ENCODE measurements at regions not wholly inside any gene's neighbourhood (a gene's known extent, or its start where the extent isn't known, plus 50 kb on each side); places are given as distances from the start of the nearest gene placed in this dataset.

DNA sequence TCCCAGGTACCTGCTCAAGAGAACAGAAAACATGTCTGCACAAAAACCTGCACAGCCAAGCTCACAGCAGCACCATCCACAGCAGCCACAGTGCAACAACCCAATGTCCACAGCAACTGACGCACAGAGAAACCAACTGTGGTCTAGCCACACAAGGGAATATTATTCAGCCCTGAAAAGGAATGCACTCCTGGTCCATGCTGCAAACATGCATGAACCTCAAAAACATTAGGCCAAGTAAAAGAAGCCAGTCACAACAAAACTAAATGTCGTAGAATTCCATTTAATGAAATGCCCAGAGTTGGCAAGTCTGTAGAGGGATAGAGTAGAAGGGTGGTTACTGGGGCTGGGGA lies 60.6 kb downstream of the MYEOV start:
- no CpG with 5 or more reads among the region's 2 CpGs for whole genome bisulfite sequencing, 2 experiments (ENCODE audit: extremely low coverage in 2 of 2, insufficient read length in 1 of 2)
- dilution Hi-C loops (cut with HindIII; ENCODE audit: low sequenced_read_pairs, unreplicated experiment) (no loop called here), in situ Hi-C loops (cut with MboI; ENCODE audit: low sequenced_read_pairs) (no loop called here), intact Hi-C loops (cut with micrococcal nuclease) (loop anchor here (5.0 kb wide), 1 partner anchor 288 kb away; the partner anchor contains the start of gene CCND1)
- Histone ChIP-seq H3K9ac (ENCODE audit: low read depth, low read length) (no peak overlapping the region), H2AK9ac (replicated peaks; ENCODE audit: low read depth, low read length, poor library complexity) (no peak overlapping the region), H4K91ac (ENCODE audit: insufficient read depth, low read depth, low read length) (peak overlapping the region; percentile 62; the same call in 1 of the 2 replicates), H3K4ac (ENCODE audit: low read depth, low read length) (peak overlapping the region; percentile 98; the same call in 1 of the 2 replicates), H2AK5ac (ENCODE audit: low read depth, low read length) (peak overlapping the region; percentile 100), H3K79me1 (ENCODE audit: low read depth in 1 of 2, low read length in 2 of 2) (peaks cover 5 to 25% of the 10 kb centered on the region in 2 experiments; a peak in 2 of 4 replicates), H2AFZ (replicated peaks; ENCODE audit: low read length, poor library complexity) (no peak overlapping the region), H3K4me2 (ENCODE audit: low read depth, low read length) (no peak overlapping the region), H3K36me3 (ENCODE audit: control insufficient read depth, insufficient read depth, low read length) (no peaks in the 10 kb centered on the region), H3K14ac (replicated peaks; ENCODE audit: low read depth, low read length) (0 out of 2 replicates have a peak overlapping the region, but pooled peaks have one; percentile 31), H3K27ac (ENCODE audit: insufficient read depth, low read length) (no peak overlapping the region), H3K56ac (ENCODE audit: extremely low read depth, insufficient read depth, low read length) (no peak overlapping the region), H2BK15ac (ENCODE audit: low read depth, low read length) (0 out of 3 replicates have a peak overlapping the region, but pooled peaks have one; percentile 53), H3K4me1 (ENCODE audit: control insufficient read depth, insufficient read depth, low read length) (peaks cover 16% of the 10 kb centered on the region), H3K23ac (ENCODE audit: low read depth, low read length) (no peak overlapping the region), H3K9me3 (ENCODE audit: control insufficient read depth, insufficient read depth, low read length) (no peaks in the 10 kb centered on the region), H2BK20ac (ENCODE audit: low read depth, low read length) (peak overlapping the region; percentile 99; the same call in 1 of the 2 replicates), H3K27me3 (ENCODE audit: control insufficient read depth, insufficient read depth, low read length) (no peaks in the 10 kb centered on the region), H4K8ac (ENCODE audit: low read depth in 2 of 2, low read length in 2 of 2) (peak overlapping the region in 1 of 2 experiments; percentile 84; a peak in 1 of 4 replicates), H2BK120ac (ENCODE audit: low read depth, low read length) (peak overlapping the region; percentile 99), H3K4me3 (ENCODE audit: insufficient read depth, low read depth, low read length) (no peak overlapping the region), H4K20me1 (ENCODE audit: insufficient read depth, low read length) (no peaks in the 10 kb centered on the region), H3K9me1 (ENCODE audit: insufficient read depth, low read length) (peaks cover 16% of the 10 kb centered on the region), H4K5ac (ENCODE audit: low read depth, low read length) (no peak overlapping the region), H2BK5ac (ENCODE audit: low read depth, low read length, poor library complexity, severe bottlenecking) (no peak overlapping the region), H3K18ac (ENCODE audit: low read depth, low read length) (no peak overlapping the region)
- no peak for DNase-seq
- no peak for ATAC-seq (ENCODE audit: low read depth)
- BruUV-seq (replicated peaks) = no TSS peak
- TF ChIP-seq SMC3 (IDR thresholded peaks at IDR 0.05; ENCODE audit: low read depth, low read length) = no peak
- TF ChIP-seq RAD21 (IDR thresholded peaks at IDR 0.05; ENCODE audit: low read length) = no peak
- TF ChIP-seq NFE2L2 (IDR thresholded peaks at IDR 0.05; ENCODE audit: low read depth, low read length) = no peak
- TF ChIP-seq FOS (IDR thresholded peaks at IDR 0.05; ENCODE audit: low read depth, low read length) = no peak
- no peak for TF ChIP-seq CEBPB (IDR thresholded peaks at IDR 0.05; ENCODE audit: low read depth, low read length)
- TF ChIP-seq MAFK (IDR thresholded peaks at IDR 0.05; ENCODE audit: low read depth, low read length) = no peak
- TF ChIP-seq, protein P1, sequence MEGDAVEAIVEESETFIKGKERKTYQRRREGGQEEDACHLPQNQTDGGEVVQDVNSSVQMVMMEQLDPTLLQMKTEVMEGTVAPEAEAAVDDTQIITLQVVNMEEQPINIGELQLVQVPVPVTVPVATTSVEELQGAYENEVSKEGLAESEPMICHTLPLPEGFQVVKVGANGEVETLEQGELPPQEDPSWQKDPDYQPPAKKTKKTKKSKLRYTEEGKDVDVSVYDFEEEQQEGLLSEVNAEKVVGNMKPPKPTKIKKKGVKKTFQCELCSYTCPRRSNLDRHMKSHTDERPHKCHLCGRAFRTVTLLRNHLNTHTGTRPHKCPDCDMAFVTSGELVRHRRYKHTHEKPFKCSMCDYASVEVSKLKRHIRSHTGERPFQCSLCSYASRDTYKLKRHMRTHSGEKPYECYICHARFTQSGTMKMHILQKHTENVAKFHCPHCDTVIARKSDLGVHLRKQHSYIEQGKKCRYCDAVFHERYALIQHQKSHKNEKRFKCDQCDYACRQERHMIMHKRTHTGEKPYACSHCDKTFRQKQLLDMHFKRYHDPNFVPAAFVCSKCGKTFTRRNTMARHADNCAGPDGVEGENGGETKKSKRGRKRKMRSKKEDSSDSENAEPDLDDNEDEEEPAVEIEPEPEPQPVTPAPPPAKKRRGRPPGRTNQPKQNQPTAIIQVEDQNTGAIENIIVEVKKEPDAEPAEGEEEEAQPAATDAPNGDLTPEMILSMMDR (conservative IDR thresholded peaks at IDR 0.05; ENCODE audit: low read depth, low read length) = no peak
- TF ChIP-seq RCOR1 (IDR thresholded peaks at IDR 0.05; ENCODE audit: insufficient replicate concordance, low read length) = no peak
- TF ChIP-seq MXI1 (IDR thresholded peaks at IDR 0.05; ENCODE audit: borderline replicate concordance, low read depth, low read length) = no peak
- TF ChIP-seq BHLHE40 (IDR thresholded peaks at IDR 0.05; ENCODE audit: low read depth, low read length) = no peak
- TF ChIP-seq, protein P2, sequence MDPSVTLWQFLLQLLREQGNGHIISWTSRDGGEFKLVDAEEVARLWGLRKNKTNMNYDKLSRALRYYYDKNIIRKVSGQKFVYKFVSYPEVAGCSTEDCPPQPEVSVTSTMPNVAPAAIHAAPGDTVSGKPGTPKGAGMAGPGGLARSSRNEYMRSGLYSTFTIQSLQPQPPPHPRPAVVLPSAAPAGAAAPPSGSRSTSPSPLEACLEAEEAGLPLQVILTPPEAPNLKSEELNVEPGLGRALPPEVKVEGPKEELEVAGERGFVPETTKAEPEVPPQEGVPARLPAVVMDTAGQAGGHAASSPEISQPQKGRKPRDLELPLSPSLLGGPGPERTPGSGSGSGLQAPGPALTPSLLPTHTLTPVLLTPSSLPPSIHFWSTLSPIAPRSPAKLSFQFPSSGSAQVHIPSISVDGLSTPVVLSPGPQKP (IDR thresholded peaks at IDR 0.05; ENCODE audit: borderline replicate concordance, low read depth, low read length) = no peak
- POLR2A ChIA-PET (ENCODE audit: unreplicated experiment) = no interaction called here
- CTCF ChIA-PET = no interaction called here

All from IMR-90 (cell line).